NCI-H69 (cell line): ENCODE measurements at regions not wholly inside any gene's neighbourhood (a gene's known extent, or its start where the extent isn't known, plus 50 kb on each side); places are given as distances from the start of the nearest gene placed in this dataset.

ENCODE experiments used
- DNase-seq: peaks from one replicate; lab custom pipeline; 2025; lab: John Stamatoyannopoulos, UW

DNA sequence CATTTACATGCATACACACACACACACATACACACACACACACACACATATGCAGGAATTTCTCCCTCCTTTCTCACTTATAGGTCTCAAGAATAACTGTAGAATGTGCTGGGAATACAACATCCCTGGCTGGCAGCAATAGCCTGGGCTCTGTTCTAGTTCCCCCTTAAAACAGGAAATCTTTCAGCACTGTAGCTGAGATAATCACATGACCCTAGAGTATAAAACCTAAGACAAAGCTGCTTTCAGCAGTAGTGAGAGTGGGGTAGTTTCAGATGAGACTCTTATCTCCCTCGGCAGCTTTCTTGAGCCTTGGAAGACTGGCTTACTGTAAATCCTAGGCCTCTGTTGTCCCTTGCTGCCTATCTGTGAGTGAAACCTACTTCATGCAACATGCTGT, 137.4 kb upstream of the AKR1E2 start:
- DNase-seq = no peak

DNA sequence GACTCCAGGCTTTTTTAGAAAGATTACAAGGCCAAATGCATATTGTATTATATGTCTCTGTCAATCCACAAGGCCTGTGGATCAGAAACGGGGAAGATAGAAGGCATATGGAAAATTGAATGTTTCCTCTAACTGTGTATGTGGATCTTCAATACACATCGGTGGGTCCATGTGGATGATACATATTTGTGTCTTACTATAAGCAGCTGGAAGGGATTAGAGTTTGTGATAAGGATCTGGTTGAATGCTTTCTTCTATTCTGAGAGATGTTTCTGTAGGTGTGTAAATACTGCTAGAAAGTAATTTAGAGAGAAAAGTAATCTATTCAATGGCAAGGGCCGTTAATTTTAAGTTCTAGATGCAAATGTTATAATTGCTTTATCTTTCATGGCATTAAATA, 137.8 kb upstream of the AKR1E2 start:
- no peak for DNase-seq

DNA sequence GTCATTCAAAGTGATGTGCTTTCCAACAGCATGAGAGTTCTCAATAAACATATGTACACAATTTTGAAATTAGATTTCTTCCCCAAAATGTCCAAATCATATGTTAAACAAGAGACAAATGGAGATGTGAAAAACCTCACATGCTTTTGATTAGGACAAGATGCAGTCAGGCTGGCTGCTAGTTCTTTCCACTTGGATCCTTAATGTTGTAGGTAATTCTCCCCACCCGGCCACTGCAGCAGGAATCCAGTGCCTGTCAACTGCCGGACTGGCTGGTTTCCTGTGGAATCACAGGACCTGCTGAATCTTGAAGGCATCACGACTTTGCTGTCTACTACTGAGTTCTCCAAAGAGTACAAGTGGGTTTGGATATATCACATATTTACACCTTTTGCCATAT, 138.6 kb upstream of the AKR1E2 start:
- DNase-seq = no peak

DNA sequence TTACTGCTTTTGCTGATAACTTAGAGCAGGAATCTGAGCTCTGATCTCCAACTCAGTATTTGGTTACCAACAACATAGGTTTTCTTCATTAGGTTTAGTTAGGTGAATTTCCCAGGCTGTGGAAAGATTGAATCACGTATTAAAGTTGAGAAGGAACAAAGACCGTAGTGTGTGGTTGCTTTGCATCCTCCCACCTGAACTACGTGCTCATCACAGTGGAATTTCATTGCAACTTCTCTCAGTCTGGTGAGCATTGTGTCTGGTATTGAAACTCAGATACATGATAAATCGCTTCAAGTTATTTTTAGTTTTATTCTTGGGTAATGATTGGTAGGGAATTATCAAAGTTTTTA, 139.4 kb upstream of the AKR1E2 start:
- no peak for DNase-seq

DNA sequence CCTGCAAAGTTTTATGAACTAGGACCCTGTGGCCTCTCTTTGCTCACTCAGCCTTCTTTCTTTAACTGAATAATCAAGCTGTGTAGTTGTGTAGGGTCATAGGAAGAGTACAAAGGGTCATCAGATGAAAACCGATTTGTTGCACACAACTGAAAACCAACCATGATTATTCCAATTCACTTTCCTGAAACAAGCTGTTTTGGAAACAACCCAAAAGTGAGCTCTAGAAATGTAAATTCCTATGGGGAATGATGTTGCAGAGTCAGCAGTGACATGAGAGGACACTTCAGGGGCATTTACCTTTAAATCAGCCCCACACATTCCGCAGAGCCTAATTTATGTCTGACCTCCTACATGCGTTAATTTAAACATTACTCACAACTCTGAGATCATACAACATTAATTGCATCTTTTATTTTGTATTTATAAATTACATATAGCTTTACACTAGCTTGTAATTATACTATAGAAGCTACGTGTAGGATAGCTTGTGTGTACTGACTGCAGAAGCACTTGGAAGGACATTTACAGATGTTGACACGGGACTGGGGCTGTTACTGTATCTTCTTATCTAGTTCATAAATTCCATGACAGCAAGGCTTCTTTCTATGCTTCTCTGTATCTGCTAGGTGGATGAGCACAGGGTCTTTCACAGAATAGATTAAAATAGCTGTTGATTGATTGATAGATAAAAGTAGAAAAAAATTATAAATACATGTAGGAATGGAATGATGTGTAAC, 139.9 kb upstream of the AKR1E2 start:
- DNase-seq = no peak

DNA sequence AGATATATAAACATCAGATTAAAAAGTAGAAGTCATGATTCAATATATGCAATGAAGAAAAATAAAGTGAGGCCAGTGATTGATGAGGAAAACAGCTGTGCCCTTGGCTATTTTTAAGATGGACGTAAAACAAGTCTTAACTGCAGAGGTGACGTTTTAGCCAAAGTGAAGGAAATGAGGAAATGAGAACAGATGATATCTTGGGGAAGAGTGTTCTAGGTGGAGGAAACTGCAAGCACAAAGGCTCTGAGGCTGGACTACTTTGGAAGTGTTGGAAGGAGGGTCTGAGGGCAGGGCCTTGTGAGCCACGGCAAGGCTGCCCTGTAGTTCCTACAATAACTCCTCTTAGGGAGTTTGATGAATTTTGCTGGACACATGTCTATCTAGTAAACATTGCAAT, 140.5 kb upstream of the AKR1E2 start:
- DNase-seq = no peak

DNA sequence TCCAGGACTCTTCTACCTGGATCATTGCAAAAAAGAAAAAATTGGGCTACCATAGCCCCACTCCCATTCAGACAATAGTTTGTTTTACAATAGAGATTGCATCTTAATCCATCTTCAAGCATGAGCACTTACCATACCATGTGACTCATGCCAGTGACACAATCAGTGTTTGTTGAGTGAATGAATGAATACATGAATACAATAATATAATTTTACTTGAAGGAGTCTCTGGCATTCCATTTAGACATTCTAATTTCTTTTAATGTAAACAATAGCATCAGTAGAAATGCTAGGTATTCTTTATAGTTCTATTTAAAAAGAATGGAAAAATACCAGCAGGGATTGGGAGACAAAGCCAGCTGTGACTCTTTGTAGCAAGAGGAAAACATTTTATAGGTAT, 141.6 kb upstream of the AKR1E2 start:
- DNase-seq = no peak

DNA sequence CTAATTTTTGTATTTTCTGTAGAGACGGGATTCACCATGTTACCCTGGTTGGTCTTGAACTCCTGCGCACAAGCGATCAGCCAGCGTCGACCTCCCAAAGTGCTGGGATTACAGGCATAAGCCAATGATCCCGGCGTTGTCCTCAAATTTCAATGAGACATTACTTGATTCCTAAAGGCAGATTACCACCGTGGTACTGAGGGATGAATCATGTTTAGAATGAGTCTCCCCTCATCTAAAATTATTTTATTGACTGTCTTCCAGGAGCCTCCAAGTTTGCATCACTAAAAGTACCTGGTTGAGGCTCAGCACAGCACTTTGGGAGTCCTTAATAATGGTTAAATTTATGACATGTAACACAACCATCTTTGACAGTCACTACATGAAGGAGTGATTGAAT, 142.2 kb upstream of the AKR1E2 start:
- no peak for DNase-seq

DNA sequence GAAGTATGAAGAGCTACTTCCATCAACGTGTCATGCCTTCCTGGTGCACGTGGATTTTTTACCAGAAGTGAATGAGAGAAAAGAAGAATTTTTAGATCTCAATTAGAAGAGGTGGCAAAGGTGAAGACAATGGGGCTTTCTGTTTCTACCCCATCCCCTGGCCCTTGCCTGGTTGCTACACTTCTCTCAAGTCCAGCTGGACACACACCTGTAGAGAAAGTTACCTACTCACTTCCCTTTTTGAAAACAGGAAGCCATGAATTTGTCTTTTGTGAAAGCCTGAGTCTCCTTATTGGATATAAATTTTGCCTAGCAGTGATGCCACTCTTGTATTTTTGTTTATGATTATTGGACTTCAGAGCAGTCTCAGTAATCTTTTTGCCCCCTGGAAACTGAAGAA, 142.9 kb upstream of the AKR1E2 start:
- no peak for DNase-seq

DNA sequence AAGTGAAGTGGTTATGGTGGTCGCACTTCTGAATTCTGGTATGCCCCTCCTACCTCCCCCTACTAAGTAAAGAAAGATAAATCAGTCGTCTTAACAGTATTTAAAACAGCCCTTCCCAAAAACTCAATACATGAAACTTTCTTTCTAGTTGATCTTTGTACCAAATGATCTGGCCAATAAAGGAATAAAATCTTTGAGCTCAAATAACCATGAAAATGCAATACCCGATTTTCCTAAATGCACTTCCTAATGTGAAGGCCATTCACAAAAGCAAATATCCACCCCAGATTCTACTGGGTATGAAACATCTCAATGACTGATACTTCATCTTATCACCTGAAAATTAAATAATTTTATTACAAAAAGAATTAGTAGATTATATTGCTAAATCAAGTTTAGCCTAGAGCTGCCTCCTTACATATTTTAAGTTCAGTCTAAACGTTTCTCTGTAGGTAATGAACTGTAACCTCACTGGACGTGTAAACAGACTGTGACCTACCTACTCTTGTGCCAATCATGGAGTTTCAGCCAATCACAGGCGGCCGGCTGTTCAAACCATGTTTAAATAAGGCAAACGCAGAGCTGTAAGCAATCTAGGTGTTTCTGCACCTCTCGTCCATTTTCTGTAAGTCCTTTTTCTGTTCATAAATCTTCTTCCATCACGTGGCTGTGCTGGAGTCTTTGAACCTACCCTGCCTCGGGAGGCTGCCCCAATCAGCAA, 146.9 kb upstream of the AKR1E2 start:
- DNase-seq = no peak

DNA sequence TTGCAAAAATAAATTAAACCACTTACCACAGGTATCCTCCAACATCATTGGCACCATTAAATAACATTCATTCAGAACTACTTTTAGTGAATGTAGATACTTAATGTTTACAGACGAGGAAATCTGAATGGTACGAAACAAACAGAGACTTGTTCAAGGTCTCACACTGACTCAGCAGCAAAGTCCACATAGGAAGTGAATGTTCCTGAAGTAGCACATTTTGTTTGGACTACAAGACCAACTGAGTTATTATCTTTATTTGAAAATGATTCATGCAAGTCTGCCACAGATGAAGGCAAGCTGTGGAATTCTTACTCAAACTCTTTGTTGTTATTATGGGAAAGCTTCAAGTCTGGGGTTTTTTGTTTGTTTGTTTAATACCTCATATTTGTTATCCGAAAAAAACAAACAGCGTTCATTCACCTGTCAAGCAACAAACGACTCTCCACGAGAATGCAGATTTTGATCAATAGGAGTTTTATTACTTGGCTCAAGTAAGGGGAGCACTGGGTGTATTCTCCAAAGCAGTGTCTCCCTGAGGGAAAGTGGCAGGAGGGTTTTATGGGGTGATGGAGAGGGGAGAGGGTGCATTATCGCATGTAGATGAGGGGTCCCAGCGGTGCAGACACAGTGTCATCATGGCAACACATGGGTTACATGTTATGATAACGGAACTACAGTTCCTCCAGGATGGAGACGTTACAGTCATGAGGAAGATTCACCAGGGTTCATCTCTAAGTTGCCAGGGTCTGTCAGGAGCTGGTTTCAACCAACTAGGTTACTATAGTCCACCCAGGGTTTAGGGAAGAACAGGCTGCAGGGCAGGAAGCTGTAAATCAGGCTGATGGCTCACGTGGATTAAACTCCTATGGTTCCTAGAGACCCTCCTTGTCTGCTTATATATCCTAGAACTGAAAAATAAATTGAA, 147.7 kb upstream of the AKR1E2 start:
- DNase-seq = no peak

DNA sequence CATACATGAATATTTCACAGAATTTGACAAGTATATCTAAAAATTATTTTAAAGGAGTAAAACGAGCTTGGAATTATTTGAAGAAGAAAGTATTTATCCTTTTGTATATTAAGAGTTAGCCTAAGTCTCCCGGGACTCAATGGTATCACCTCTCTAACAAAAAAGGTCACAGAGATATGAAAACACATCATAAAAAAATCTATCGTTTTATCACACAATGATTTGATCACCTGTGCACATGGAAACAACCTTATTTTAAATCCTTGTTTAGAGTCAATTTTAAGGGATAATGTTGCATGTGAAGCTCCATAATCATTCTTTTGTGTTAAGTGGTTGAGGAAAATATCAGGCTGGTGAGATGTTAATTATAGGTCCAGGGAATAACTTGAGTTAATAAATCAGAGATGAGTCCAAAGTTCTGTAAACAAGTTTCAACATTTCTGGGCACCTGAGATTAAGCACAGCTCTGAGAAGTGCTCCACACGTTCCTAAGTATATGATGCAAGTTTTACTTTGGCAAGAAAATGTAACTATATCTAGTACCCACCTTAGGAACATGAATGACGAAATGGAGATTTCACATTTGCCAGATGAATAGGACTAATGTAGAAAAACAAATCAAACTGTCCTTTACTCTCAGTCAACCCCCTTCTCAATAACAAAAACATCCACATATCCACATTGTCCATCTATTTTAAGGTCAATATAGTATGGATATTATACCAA, 148.5 kb upstream of the AKR1E2 start:
- no peak for DNase-seq

DNA sequence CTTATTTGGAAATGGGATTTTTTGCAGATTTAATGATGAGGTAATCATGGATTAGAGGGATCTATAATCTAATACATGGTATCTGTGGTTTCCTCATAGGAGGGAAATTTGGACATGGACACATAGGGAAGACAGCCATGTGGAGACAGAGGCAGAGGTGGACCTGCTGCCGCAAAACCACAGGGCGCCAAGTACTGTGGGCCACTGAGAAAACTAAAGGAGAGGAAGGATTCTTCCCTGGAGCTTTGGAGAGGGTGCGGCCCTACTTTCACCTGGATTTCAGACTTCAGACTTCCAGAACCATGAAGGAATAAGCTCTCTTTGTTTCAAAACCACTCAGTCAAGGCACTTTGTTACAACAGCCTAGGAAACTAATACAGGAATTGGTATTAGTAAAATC, 149.4 kb upstream of the AKR1E2 start:
- DNase-seq = no peak

DNA sequence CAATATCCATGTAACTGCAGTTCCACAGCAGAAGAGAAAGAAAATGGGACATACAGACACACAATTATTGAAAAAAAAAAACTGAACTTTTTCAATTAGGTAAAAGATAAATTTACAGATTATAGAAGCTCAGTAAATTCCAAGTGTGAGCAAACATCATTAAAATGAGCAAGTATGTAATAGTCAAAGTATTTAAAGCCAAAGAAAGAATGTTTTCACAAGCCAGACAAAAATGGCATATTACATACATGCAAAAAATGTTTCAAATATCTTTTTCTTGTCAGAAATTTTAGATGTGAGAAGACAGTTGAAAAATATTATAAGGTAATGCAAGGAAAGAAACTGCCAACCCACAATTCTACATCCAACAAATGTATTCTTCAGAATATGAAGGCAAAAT, 150.2 kb upstream of the AKR1E2 start:
- DNase-seq = no peak

DNA sequence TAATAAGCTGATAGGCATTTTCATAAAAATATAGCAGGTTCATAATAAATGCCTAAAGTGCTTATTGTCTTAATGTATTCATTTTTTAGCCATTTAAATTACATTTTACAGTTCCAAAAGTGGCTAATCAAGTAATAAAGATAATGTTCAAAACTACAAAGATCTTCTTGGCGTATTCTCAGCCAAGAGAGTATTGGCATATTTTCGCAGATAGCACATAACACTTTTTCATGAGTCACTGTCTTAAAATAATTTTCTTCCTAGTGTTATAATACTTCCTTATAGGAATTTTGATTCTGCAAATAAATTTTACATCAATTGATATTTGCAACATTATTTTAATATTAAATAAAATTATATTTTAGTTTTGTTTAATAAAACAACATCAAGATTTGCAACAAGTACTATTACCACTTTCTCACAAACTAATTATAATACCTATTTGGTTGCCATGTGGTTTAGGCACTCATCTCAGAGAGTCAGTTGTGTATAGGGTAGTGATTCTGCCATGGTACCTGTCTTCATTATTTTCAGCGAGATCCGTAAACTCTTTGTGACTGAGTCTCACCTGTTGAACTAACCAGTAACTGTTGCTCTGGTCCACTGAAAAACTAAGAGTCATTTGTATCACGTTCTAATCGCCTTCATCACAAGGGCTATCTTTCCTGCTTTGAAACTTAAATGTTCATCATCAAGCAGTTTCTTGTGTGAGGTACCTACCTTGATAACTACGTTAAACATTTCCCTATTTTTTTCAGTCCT, 152.5 kb upstream of the AKR1E2 start:
- DNase-seq = no peak

DNA sequence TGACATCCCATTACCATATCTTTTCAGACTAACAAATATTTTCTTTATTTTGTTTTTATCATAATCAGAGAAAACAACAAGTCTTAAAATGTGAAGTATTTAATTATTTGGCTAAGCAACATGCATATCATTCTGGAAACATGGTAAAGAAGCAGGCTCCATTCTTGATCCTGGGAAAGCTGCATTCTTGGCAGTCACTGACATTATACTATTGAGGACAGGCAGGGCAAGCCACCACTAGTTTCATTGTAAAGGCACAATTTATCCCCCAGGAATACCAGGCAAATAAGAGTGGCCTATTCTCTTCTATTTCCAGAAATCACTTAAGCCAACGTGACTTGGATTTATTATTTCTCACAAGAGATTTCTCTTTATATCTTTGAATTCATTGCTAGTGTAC, 153.8 kb upstream of the AKR1E2 start:
- DNase-seq = no peak

DNA sequence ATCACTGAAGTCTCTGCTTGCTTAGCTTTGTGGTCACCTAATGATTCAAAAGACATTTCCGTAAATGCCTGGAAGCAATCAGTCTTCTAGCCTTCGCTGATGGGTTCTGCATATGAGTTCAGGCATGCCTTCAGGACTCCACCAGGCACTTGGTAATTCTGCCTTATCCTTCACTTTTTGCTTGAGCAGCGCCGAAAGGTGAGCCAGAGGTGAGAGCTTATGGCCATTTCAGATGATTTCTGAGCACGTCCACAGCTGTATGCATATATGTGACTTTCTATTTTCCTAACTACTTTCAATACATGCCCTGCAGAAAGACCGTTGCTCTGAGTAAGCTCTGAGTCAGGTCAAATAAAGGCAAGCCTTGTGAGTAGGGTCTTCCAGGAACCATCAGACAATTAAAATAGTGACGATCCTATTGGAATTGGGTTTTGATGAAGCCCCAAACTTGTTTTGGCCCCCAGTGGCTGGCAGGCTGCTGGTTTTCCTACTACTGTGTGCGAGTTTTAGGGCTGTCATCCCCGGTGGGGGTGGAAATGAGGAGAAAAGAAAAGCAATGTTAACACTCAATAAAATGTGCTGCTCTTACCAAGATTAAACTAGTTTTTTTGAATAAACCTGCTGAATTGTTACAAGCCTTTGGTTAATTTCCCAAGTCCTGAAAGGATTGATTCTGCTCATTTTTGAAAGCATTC, 154.4 kb upstream of the AKR1E2 start:
- DNase-seq = no peak

DNA sequence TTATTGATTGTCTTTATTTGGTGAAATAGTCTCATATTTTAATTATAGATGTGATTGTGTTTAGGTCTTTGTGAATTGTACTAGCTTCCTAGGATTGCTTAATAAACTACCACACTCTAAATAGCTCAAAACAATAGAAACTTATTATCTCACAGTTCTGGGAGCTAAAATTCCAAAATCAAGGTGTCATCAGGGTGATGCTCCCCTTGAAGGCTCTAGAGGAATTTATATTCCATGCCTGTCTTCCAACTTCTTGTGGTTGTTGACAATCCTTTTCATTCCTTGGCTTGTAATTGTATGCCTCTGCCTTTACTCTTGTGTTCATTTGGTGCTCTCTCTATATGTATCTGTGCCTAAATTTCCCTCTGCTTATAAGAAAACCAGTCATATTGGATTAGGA, 155.3 kb upstream of the AKR1E2 start:
- DNase-seq = no peak

DNA sequence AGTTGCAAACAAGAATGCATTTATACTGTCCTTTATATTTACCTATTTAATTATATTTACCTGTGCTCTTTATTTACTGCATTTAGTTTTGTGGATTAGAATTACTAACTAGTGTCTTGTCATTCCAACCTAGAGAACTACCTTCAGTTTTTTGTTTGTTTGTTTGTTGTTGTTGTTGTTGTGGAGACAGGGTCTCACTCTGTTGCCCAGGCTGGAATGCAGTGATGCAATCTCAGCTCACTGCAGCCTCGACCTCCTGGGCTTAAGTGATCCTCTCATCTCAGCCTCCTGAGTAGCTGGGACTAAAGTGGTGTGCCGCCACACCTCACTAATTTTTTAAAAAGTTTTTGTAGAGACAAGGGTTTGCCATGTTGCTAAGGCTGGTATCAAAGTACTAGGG, 156.4 kb upstream of the AKR1E2 start:
- DNase-seq = no peak

DNA sequence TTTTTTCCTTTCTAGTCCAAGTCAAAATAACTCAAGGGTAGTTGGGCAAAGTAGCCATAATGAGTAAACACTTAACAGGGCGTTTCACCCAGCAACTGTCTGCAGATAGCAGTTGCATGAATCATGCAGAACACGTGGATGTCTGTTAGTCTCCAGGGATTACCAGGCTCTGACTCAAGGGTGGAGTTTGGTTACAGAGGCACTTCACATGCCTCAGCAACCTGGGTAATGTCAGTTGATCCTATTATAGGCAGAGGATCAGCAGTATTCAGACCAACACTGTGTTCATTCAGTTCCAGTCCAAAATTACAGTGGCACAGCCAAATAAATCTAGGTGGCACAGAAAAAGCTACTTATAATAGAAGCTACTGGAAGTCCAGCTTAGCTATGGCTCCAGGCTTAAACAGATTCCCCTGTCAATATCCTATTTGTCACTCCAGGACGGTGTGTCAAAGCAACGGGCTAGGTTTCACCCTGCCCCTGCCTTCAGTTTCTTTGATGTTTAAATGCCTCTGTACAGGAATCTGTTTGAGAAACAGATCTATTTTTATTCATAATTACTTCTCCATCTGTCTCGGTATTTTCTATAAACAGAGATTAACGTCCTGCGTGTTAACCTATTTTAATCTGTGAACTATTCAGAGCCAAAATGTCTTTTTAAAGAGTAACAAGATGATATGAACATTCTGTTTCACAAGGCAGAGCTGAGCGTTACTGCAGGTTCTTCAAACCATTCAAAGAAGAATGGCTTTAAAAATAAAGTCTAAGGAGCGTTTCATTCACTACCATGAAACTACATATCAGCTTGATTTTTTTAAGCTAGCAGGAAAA, 162.6 kb upstream of the AKR1E2 start:
- peak; percentile 76 for DNase-seq
